ENCODE measurements at regions not wholly inside any gene's neighbourhood (a gene's known extent, or its start where the extent isn't known, plus 50 kb on each side); places are given as distances from the start of the nearest gene placed in this dataset.

GRCh38 chr7:42414028-42414427 is 177.0 kb upstream of the GLI3 start:
- TF ChIP-seq CTCF (IDR thresholded peaks at IDR 0.05; ENCODE audit: insufficient read depth, low read length, poor library complexity, severe bottlenecking) (no peak), EZH2phosphoT487 (conservative IDR thresholded peaks at IDR 0.05; ENCODE audit: low read length) (no peak)

Data from SU-DHL-6 (cell line).